ENCODE measurements at regions not wholly inside any gene's neighbourhood (a gene's known extent, or its start where the extent isn't known, plus 50 kb on each side); places are given as distances from the start of the nearest gene placed in this dataset.

- POLR2A ChIA-PET, result no interaction called here
- TF ChIP-seq ZNF302 (CRISPR knock-in tag; IDR thresholded peaks at IDR 0.05), result no peak
Observed at GRCh38 chr20:58040447-58041290, 187.8 kb downstream of the ANKRD60 start.

GRCh38 chr20:58039274-58040092 is 189.0 kb downstream of the ANKRD60 start:
- ChIA-PET CTCF (no interaction called here), POLR2A (no interaction called here)
- ATAC-seq, result no peak
- Histone ChIP-seq H3K27ac (no peak overlapping the region; a peak in 1 of 6 replicates), H3K9me3 (no peaks in the 10 kb centered on the region), H3K4me3 (no peak overlapping the region), H3K4me2 (no peak overlapping the region), H3K4me1 (no peaks in the 10 kb centered on the region)
- TF ChIP-seq MAX (IDR thresholded peaks at IDR 0.05) (no peak), SMC3 (IDR thresholded peaks at IDR 0.05) (no peak), EHMT2 (IDR thresholded peaks at IDR 0.05; ENCODE audit: low read depth) (no peak), ZC3H11A (IDR thresholded peaks at IDR 0.05) (no peak), HOXB13 (CRISPR knock-in tag; IDR thresholded peaks at IDR 0.05; ENCODE audit: low read depth) (no peak), EHF (CRISPR knock-in tag; IDR thresholded peaks at IDR 0.05) (no peak), CHD4 (IDR thresholded peaks at IDR 0.05; ENCODE audit: borderline replicate concordance) (no peak), KDM5A (IDR thresholded peaks at IDR 0.05) (no peak), RAD21 (conservative IDR thresholded peaks at IDR 0.05 in 1 of 2, IDR thresholded peaks at IDR 0.05 in 1 of 2) (no peak), RARB (CRISPR knock-in tag; IDR thresholded peaks at IDR 0.05) (no peak), USF2 (IDR thresholded peaks at IDR 0.05) (no peak), HOXA7 (CRISPR knock-in tag; IDR thresholded peaks at IDR 0.05) (no peak)
- WGBS (ENCODE audit: missing lambda C conversion rate), result 61% methylated on average over 25 of the region's 26 CpGs
- no peak for DNase-seq (ENCODE audit: low read depth in 1 of 2, low spot score in 1 of 2)
- FAIRE-seq, result no peak

More at GRCh38 chr20:58040447-58041290, 187.8 kb downstream of the ANKRD60 start:
- Histone ChIP-seq H3K4me3 (no peak overlapping the region), H3K9me3 (no peaks in the 10 kb centered on the region), H3K4me1 (no peaks in the 10 kb centered on the region), H3K4me2 (no peak overlapping the region), H3K27ac (no peak overlapping the region)
- CTCF ChIA-PET, result interaction anchor here (1.0 to 2.7 kb wide), 3 partner anchors 12 to 47 kb away, joined by 3 to 7 read pairs (median 3); no protein-coding TSS in a partner anchor
- WGBS (ENCODE audit: missing lambda C conversion rate), result 60% methylated on average over 15 of the region's 15 CpGs
- FAIRE-seq (no peak), DNase-seq (ENCODE audit: low read depth in 1 of 2, low spot score in 1 of 2) (no peak), ATAC-seq (no peak)

GRCh38 chr20:58038123-58038654 is 190.3 kb downstream of the ANKRD60 start:
- Histone ChIP-seq H3K27ac (no peak overlapping the region), H3K9me3 (no peaks in the 10 kb centered on the region), H3K4me2 (no peak overlapping the region), H3K4me1 (no peaks in the 10 kb centered on the region), H3K4me3 (no peak overlapping the region)
- no peak for TF ChIP-seq ZFP36 (IDR thresholded peaks at IDR 0.05; ENCODE audit: borderline replicate concordance, partially characterized antibody)
- TF ChIP-seq HOXA7 (CRISPR knock-in tag; IDR thresholded peaks at IDR 0.05), result no peak
- CTCF ChIA-PET, result no interaction called here
- 47% methylated on average over 9 of the region's 9 CpGs for WGBS (ENCODE audit: missing lambda C conversion rate)
- no peak for DNase-seq (ENCODE audit: low read depth in 1 of 2, low spot score in 1 of 2)
- no peak for ATAC-seq
- no peak for FAIRE-seq
- POLR2A ChIA-PET, result no interaction called here

DNA sequence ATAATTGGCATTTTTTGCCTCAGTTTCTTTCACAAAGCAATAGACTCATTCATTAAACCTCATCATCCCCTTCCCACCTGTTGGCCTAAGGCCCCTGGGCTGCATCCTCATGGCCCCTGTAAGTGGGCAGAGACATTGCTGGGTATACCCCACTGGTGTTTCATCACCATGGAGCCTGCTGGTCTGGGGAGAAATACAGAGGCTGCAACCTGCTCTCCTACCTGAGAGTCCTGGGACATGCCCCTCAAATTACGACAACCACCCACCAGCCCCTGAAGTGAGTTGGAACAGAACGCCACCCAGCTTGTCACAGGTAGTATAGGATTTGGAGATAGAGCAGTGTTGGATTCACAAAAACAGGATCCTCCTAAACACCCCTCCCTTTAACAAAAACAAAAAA is 190.8 kb downstream of the ANKRD60 start:
- FAIRE-seq, result no peak
- POLR2A ChIA-PET, result no interaction called here
- no peak for TF ChIP-seq NFE2L2 (conservative IDR thresholded peaks at IDR 0.05; ENCODE audit: low read length)
- no peak for TF ChIP-seq RARB (CRISPR knock-in tag; IDR thresholded peaks at IDR 0.05)
- no peak for TF ChIP-seq BHLHE40 (IDR thresholded peaks at IDR 0.05; ENCODE audit: low read depth, low read length)
- TF ChIP-seq RAD21 (conservative IDR thresholded peaks at IDR 0.05 in 1 of 2, IDR thresholded peaks at IDR 0.05 in 1 of 2), result no peak
- TF ChIP-seq TP53 (CRISPR knock-in tag; IDR thresholded peaks at IDR 0.05), result no peak
- TF ChIP-seq CHD2 (IDR thresholded peaks at IDR 0.05; ENCODE audit: low read length, partially characterized antibody), result no peak
- no peak for TF ChIP-seq NR3C1 (IDR thresholded peaks at IDR 0.05)
- TF ChIP-seq HES2 (IDR thresholded peaks at IDR 0.05), result no peak
- TF ChIP-seq MAX (IDR thresholded peaks at IDR 0.05), result no peak
- no peak for TF ChIP-seq GATA3 (IDR thresholded peaks at IDR 0.05; ENCODE audit: borderline replicate concordance)
- TF ChIP-seq REST (IDR thresholded peaks at IDR 0.05), result no peak

More for the DNA sequence above, 190.8 kb downstream of the ANKRD60 start:
- H3K9me3 ChIP-seq, result no peaks in the 10 kb centered on the region
- WGBS (ENCODE audit: missing lambda C conversion rate), result 76% methylated on average over 2 of the region's 2 CpGs
- ATAC-seq (no peak), DNase-seq (ENCODE audit: low read depth in 1 of 2, low spot score in 1 of 2) (no peak)
- H3K4me3 ChIP-seq, result no peak overlapping the region
- H3K27ac ChIP-seq, result no peak overlapping the region
- no peaks in the 10 kb centered on the region for H3K4me1 ChIP-seq
- CTCF ChIA-PET, result interaction anchor here (0.6 to 1.3 kb wide), 2 partner anchors 14 to 230 kb away, joined by 4 read pairs; no protein-coding TSS in a partner anchor
- H3K4me2 ChIP-seq, result no peak overlapping the region

Measured in A549 (cell line).